Heart left ventricle (tissue), 16 donors: ENCODE measurements at regions not wholly inside any gene's neighbourhood (a gene's known extent, or its start where the extent isn't known, plus 50 kb on each side); places are given as distances from the start of the nearest gene placed in this dataset.

Experiments used
- ATAC-seq, 4 donors: fragments of 200-7000 bp; cut with Tn5 transposase; one replicate each; pipeline ENCODE4 v1.9.1; 2020 to 2022; ENCODE audit warnings: moderate library complexity in 4 of 4, mild to moderate bottlenecking in 3 of 4, moderate number of reproducible peaks in 1 of 4
- DNase-seq, 5 donors: peaks; one replicate each; pipeline ENCODE4 v3.0.0-alpha.2; 2020
- H3K27ac ChIP-seq, 12 donors: fragments of 200-600 bp; sonication (generic) in 4 of 12; one replicate each; pipeline versions ENCODE4 v1.5.0 to v1.8.0; 2016 to 2022; ENCODE audit warnings: mild to moderate bottlenecking in 2 of 12
- H3K27me3 ChIP-seq, 9 donors: fragments of 200-600 bp; sonication (generic) in 2 of 9; one replicate each; pipeline versions ENCODE4 v1.5.1 to v1.8.0; 2016 to 2022; ENCODE audit warnings: mild to moderate bottlenecking in 3 of 9
- H3K36me3 ChIP-seq, 9 donors: fragments of 200-600 bp; sonication (generic) in 2 of 9; one replicate each; pipeline versions ENCODE4 v1.5.0 to v1.8.0; 2018 to 2022; ENCODE audit warnings: mild to moderate bottlenecking in 2 of 9
- H3K4me1 ChIP-seq, 12 donors: fragments of 200-600 bp; sonication (generic) in 4 of 12; one replicate each; pipeline versions ENCODE4 v1.5.0 to v1.8.0; 2016 to 2022; ENCODE audit warnings: mild to moderate bottlenecking in 3 of 12
- H3K4me3 ChIP-seq, 12 donors: fragments of 200-600 bp; sonication (generic) in 4 of 12; one replicate each; pipeline versions ENCODE4 v1.5.0 to v1.8.0; 2017 to 2022; ENCODE audit warnings: mild to moderate bottlenecking in 9 of 12, moderate library complexity in 4 of 12
- H3K9me3 ChIP-seq, 12 donors: fragments of 200-600 bp; sonication (generic) in 4 of 12; one replicate each; pipeline versions ENCODE4 v1.5.0 to v1.8.0; 2016 to 2022; ENCODE audit warnings: mild to moderate bottlenecking in 1 of 12
- CTCF ChIP-seq, 12 donors: fragments of 200-600 bp; sonication (generic) in 4 of 12; IDR thresholded peaks; one replicate each; pipeline versions ENCODE4 v1.5.0 to v1.8.0; 2018 to 2022; ENCODE audit warnings: antibody characterized with exemption in 12 of 12, mild to moderate bottlenecking in 5 of 12
- POLR2A ChIP-seq, 2 donors: fragments of 450-650 bp; IDR thresholded peaks; one replicate each; pipeline ENCODE4 v1.6.1; 2017; ENCODE audit warnings: antibody characterized with exemption in 2 of 2, mild to moderate bottlenecking in 2 of 2, moderate library complexity in 2 of 2
- WGBS, 4 donors: extraction: QIAGEN DNeasy Blood & Tissue Kit in 2 of 4; methylation state at CpG; one replicate each; pipeline versions ENCODE4 v1.1.5 to v1.1.7; 2013 to 2018; 5-methylcytosine and 5-hydroxymethylcytosine counted together
- intact Hi-C, 10 donors: fragments of 100-400 bp; cut with DNase I; formaldehyde crosslinking; loops; one replicate each; pipeline versions ENCODE4 v1.11.1 to v1.14.2; 2022
- donor health status: ischemic (EF 13 %, LVEDD 7.1; RV severe dilation, severe dysfunction).
- donor health status: healthy with polysubstance abuse.
- donor health status: DM: no; HTN: yes; CAD: no.
- donor health status: DM: no; HTN: no; CAD: no.
- donor health status: ischemic (EF 25% LVEDD 6.9; RV normal size, moderate dysfunction).
- donor health status: ischemic (EF 25% LVEDD 5.7; RV mildly dilated, moderate dysfunction).
- donor health status: healthy.
- donor health status: DM: yes; HTN: yes; CAD: no.
- donor health status: ischemic (EF 35%, LVEDD 5.7; RV mildly dilated, moderate dysfunction).
- donor health status: nonischemic (EF 11% LVEDD 7.7; RV severe dilation, severe dysfunction).
- donor health status: DM: yes; HTN: yes; CAD: no.
- donor health status: PGD.
- donor health status: ischemic (EF 29% LVEDD 5.4; RV normal size, mild dysfunction).
- donor health status: nonischemic (EF 23%, LVEDD 6.1; RV moderate dilation, normal function).

DNA sequence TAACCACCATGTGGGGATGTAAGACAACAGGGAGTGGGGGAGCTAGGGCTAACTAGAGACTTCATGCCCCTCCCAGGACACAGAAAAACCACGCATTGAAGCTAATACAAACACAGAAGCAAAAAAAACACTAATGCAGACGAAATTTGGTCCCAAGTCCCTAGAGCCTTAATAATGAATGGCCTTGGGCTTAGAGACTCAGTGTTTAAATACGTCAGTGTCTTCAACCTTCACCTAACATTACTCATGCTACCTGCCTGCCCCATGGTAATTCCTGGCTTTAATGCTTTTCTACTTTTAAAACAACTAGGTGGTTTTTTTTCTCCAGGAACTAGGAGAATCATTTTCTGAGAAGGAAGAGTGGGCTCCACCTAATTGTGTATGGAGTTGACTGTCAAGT, 64.1 kb upstream of the ITSN2 start:
- Histone ChIP-seq H3K4me1 (peaks cover 0 to 9% (median 0%) of the 10 kb centered on the region in 12 donors), H3K36me3 (no peaks in the 10 kb centered on the region), H3K4me3 (no peak overlapping the region), H3K9me3 (peaks cover 0 to 13% (median 0%) of the 10 kb centered on the region in 12 donors), H3K27ac (no peak overlapping the region), H3K27me3 (no peaks in the 10 kb centered on the region)
- 80 to 88% (median 87%) methylated on average over 3 of the region's 3 CpGs for WGBS, 4 donors
- no peak for TF ChIP-seq POLR2A (IDR thresholded peaks at IDR 0.05)
- TF ChIP-seq CTCF (IDR thresholded peaks at IDR 0.05): no peak
- intact Hi-C loops: loop anchor here in 6 of 10 donors (5.0 to 10.0 kb wide), 4 partner anchors 68 to 300 kb away; partner anchors contain the start of gene NCOA1 (in 4 of the 6)
- DNase-seq (no peak), ATAC-seq (no peak)

DNA sequence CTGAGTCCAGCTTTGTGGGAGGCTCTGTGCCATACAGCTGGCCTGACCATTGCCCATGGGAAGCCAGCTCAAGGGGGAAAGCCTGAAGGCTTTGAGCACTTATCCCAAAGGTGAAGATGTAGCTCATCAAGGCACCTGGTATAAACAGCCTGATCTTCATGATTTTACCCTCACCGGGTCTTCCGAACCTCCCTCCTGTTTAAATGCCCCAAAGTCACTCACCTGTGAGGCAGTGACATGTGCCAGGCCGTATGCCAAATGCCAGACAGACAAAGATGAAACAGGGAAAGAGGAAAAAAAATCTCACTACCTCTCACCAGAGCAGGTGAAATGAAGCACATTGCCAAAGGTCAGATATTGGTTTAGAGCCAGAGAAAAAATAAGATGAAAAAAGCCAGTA, 62.8 kb upstream of the ITSN2 start:
- no peak overlapping the region for H3K27ac ChIP-seq
- no peak overlapping the region for H3K4me3 ChIP-seq
- peaks cover 0 to 5% (median 0%) of the 10 kb centered on the region in 12 donors for H3K4me1 ChIP-seq
- WGBS, 4 donors: 76 to 81% (median 79%) methylated on average over 3 of the region's 3 CpGs
- peaks cover 0 to 13% (median 0%) of the 10 kb centered on the region in 12 donors for H3K9me3 ChIP-seq
- intact Hi-C loops: loop anchor here in 6 of 10 donors (5.0 to 10.0 kb wide), 4 partner anchors 69 to 302 kb away; partner anchors contain the start of gene NCOA1 (in 4 of the 6)
- no peaks in the 10 kb centered on the region for H3K36me3 ChIP-seq
- DNase-seq: no peak
- TF ChIP-seq CTCF (IDR thresholded peaks at IDR 0.05) (no peak), POLR2A (IDR thresholded peaks at IDR 0.05) (no peak)
- H3K27me3 ChIP-seq: no peaks in the 10 kb centered on the region
- ATAC-seq: no peak

- peak; percentile 55 to 85 (median 72) for ATAC-seq
- H3K36me3 ChIP-seq: no peaks in the 10 kb centered on the region
- peaks cover 0 to 13% (median 0%) of the 10 kb centered on the region in 12 donors for H3K9me3 ChIP-seq
- peaks cover 0 to 2% (median 0%) of the 10 kb centered on the region in 12 donors for H3K4me1 ChIP-seq
- TF ChIP-seq POLR2A (IDR thresholded peaks at IDR 0.05) (no peak), CTCF (IDR thresholded peaks at IDR 0.05) (peak in 11 of 12 donors; percentile 36 to 73 (median 65))
- no peak overlapping the region for H3K4me3 ChIP-seq
- no peak overlapping the region for H3K27ac ChIP-seq
- intact Hi-C loops: loop anchor here in 6 of 10 donors (5.0 to 10.0 kb wide), 4 partner anchors 71 to 303 kb away; partner anchors contain the start of gene NCOA1 (in 4 of the 6)
- 19 to 27% (median 26%) methylated on average over 4 of the region's 4 CpGs for WGBS, 4 donors
- no peaks in the 10 kb centered on the region for H3K27me3 ChIP-seq
- DNase-seq: peak in 4 of 5 donors; percentile 56 to 72 (median 62)
Observed at GRCh38 chr2:24421668-24422067, 61.3 kb upstream of the ITSN2 start.

- Histone ChIP-seq H3K27me3 (no peaks in the 10 kb centered on the region), H3K4me1 (no peaks in the 10 kb centered on the region), H3K36me3 (no peaks in the 10 kb centered on the region), H3K9me3 (peaks cover 0 to 13% (median 0%) of the 10 kb centered on the region in 12 donors), H3K27ac (no peak overlapping the region), H3K4me3 (no peak overlapping the region)
- ATAC-seq: no peak
- WGBS, 4 donors: 0 to 50% (median 46%) methylated on average over 1 of the region's 1 CpG
- DNase-seq: no peak
- intact Hi-C loops: loop anchor here in 6 of 10 donors (5.0 to 10.0 kb wide), 4 partner anchors 72 to 304 kb away; partner anchors contain the start of gene NCOA1 (in 4 of the 6)
- no peak for TF ChIP-seq CTCF (IDR thresholded peaks at IDR 0.05)
- TF ChIP-seq POLR2A (IDR thresholded peaks at IDR 0.05): no peak
Observed at GRCh38 chr2:24420373-24420772, 60.0 kb upstream of the ITSN2 start.
